A204.1 (cell line): ENCODE measurements at regions not wholly inside any gene's neighbourhood (a gene's known extent, or its start where the extent isn't known, plus 50 kb on each side); places are given as distances from the start of the nearest gene placed in this dataset.
"Not testable (repeated sequence)": the region's sequence is repeated elsewhere in the genome, so short reads cannot be mapped to it uniquely, and the experiment has no call there.

Source experiments
- FAIRE-seq: peaks from 2 replicates; lab custom pipeline; 2012; peaks lifted over from hg19 to GRCh38; lab: Jason Lieb, UNC

DNA sequence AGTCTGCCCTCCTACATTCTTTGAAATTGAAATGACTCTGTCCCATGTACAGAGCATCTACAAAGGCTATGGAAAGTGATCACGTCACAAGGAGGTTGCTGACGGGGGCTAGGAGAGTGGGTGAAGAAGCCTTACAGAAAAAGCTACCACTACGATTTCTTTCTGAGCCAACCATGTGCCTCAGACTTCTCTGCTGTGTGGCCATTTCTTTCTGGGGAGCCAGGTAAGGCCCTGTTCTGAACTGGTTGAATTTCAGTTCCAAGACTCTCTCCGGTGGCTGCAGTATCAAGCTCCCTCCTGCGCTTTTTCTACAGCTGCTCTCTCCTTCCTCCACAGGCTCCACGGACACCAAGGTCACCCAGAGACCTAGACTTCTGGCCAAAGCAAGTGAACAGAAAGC, 112.5 kb upstream of the PRSS1 start:
- FAIRE-seq: no peak

DNA sequence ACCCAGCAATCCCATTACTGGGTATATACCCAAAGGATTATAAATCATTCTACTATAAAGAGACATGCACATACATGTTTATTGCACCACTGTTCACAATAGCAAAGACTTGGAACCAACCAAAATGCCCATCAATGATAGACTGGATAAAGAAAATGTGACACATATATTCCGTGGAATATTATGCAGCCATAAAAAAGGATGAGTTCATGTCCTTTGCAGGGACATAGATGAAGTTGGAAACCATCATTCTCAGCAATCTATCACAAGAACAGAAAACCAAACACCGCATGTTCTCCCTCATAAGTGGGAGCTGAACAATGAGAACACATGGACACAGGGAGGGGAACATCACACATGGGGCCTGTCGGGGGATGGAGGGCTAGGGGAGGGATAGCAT, 113.2 kb upstream of the PRSS1 start:
- FAIRE-seq: not testable (repeated sequence)

DNA sequence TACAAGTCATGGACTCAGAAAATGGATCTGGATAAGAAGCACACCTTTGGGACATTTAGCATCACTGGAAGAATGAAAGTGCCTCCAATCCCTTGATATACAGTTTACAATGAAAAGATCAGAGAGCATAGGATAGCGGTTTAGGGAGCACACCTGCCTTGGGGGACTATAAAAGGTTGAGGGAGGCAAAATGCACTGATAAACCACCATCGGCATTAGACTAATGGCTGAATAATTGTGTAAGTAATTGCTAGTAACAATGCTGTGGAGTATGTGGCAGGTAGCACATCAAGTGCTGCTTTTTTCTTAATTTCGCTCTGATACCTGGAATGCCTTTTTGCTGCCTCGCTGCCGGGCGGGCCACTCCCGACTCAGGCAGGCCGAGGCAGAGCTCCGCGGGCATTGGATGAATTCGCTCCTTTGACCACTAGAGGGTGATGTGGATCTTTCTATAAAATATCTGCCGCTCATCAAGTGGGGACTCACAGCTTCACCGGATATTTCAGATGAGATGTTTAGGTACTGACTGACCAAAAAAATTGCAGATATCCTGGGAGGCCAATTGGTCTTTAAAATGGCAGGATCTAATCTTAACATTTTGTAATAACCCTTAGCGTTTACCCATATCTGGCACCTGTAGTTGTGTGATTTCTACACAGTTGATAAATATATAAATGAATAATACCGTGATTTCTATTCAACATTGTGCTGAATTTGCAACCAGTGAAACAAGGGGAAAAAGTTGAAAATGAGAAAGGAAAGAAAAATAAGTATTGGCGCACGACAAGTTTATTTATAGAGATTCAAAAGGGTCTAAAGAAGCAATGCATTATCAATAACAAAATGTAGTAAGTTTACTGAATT, 116.8 kb upstream of the PRSS1 start:
- FAIRE-seq: peak; percentile 67

DNA sequence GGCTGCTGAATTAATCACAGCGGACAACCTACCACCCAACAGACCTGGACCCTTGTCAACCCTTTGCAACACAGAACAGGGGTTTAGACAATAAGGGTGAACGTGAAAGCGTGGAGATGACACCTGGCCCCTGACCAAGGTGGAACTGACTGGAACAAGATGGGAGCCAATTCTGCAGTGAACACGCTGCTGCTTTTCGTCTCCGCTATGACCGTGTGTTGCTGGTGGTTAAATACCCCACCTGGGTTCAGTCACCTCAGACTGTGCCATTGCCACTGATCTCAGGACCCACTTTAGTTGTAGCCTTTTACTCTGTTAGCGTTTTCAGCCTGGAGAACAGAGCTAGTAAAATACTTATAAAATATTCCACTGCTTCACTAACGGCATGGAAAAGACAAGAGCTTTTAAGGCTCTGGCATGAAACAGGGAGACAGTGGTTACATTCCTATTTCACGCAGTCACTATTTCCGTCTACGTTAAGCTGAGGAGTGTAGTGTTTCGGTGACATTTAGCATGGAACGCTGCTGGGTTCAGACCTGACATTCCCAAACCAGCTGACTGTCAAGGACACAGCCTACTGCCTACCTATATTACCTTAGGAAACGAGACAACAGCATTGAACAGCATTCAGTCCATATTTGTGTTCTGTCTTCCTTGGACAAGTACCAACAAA, 119.5 kb upstream of the PRSS1 start:
- FAIRE-seq: no peak

DNA sequence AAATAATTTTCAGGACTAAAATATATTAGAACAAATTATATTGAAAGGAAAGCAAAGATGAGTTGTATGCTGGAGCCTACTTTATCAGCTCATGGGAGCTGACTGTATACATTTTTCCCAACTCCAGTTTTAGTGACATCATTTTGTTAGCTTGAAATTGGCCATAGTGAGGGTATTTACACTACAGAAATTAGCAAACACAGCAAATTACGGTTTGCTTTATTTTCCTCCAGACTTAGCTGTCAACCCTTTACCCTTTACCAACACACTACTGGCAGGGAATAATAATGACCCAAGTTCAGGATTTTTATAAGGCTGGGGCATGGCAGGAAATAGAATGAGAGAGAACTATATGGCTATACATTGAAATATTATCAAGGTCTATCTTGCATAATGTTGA, 120.3 kb upstream of the PRSS1 start:
- FAIRE-seq: no peak

DNA sequence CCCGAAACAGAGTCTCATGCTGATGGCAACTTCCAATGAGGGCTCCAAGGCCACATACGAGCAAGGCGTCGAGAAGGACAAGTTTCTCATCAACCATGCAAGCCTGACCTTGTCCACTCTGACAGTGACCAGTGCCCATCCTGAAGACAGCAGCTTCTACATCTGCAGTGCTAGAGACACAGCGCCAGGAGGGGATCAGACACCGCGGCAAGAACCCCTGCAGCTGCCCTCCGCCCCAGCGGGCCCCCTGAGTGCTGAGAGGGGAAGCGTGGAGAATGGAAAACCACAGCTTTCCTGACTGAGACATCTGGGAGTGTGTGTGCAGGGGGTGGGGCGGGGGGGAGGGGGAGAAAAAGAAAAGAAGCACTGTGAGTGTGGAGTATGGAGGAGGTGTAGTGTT, 122.0 kb upstream of the PRSS1 start:
- not testable (repeated sequence) for FAIRE-seq

DNA sequence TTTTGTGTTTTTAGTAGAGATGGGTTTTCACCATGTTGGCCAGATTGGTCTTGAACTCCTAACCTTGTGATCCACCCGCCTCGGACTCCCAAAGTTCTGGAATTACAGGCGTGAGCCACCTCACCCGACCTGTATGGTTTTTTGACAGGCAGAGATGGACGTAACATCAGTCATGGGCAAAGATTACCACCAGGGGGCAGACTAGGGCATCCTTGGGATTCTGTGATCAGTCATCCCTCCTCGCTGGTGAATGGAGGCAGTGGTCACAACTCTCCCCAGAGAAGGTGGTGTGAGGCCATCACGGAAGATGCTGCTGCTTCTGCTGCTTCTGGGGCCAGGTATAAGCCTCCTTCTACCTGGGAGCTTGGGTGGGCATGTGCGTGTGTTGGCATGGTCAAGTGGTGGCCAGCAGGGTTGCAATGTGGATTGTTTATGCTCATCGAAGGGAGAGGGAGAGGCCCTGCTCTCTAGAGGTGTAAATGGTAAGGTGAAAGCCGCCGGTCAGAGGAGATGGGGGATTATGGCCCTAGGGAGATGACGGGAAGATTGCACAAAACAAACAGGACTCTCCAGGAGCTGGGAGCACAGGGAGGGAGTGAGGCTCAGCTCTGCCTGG, 122.7 kb upstream of the PRSS1 start:
- no peak for FAIRE-seq

DNA sequence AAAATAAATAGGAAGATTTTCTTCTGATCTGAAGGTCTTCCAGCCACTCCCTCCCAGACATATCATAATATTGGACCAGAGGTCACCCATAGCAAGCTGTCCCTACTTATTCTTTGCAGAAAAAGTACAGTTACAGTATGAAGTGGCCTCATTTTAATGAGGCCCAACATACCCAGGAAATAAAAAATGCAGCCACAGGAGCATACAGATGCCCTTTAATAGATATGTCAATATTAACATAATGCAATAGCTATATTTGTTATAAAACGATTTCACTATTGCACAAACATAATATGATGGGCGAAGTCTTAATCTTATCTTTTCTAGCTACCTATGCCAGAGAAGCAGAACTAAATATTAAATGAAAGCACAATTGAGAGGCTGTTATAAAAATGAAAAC, 124.1 kb upstream of the PRSS1 start:
- not testable (repeated sequence) for FAIRE-seq

DNA sequence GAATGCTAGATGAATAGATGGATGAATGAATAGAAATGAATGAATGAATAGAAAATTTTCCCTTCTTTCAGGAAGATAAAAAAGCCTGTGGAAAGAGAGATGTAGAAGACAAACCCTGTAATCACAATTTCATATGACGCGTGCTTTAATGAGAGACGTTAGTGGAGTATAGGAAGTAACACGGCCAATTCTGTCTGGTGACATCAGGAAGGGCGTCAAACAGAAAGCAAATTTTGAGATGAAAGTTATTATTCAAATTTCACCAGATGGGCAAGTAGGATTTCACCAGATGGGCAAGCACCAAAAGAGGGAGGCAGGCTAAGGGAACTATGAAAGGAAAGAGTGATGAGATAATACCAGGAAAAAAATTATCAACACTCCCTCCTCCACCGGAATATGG, 128.9 kb upstream of the PRSS1 start:
- FAIRE-seq: no peak

DNA sequence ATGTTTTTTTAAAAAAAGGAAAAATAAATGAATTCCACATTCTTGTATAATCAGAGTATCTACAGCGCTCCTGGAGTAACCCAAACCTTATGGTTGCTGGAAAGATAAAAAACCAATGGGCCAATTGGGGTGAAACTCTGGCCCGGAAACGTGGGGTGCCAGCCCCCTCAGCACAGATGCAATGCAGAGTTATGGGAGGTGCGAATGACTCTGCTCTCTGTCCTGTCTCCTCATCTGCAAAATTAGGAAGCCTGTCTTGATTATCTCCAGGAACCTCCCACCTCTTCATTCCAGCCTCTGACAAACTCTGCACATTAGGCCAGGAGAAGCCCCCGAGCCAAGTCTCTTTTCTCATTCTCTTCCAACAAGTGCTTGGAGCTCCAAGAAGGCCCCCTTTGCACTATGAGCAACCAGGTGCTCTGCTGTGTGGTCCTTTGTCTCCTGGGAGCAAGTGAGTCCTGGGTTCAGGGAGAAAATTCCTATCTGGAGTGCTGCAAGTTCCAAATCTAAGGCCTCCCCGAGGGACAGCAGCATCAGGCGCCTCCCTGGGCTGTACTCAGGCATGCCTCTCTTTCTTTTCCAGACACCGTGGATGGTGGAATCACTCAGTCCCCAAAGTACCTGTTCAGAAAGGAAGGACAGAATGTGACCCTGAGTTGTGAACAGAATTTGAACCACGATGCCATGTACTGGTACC, 130.5 kb upstream of the PRSS1 start:
- FAIRE-seq: no peak

DNA sequence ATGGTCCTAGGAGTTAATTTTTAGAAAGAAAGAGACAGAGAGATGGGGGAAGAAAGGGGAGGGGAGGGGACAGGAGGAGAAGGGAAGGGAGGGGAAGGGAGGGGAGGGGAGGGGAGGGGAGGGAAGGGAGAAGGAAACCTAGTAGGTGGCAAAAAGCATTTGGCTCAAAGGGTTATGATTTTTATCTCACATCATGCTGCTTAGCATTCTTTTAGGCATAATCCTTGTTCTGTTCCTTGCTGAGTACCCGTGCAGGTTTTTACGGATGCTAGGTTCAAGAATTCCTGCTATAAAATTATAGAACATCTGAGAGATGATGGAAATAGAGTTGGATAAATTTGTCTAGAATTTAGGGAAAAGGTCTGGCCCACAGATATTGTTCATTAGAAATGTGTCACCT, 132.4 kb upstream of the PRSS1 start:
- no peak for FAIRE-seq

DNA sequence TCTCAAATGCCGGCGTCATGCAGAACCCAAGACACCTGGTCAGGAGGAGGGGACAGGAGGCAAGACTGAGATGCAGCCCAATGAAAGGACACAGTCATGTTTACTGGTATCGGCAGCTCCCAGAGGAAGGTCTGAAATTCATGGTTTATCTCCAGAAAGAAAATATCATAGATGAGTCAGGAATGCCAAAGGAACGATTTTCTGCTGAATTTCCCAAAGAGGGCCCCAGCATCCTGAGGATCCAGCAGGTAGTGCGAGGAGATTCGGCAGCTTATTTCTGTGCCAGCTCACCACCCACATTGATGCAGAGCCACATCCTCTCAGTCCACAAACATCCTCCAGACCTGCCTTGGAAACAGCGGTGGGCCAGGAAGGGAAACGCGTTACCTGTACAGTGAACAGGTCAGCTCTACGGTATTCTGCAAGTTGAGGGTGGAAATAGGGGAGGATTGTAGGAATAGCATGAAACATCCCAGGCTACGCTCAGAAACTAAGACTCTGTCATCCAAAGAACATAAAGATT, 133.1 kb upstream of the PRSS1 start:
- no peak for FAIRE-seq

DNA sequence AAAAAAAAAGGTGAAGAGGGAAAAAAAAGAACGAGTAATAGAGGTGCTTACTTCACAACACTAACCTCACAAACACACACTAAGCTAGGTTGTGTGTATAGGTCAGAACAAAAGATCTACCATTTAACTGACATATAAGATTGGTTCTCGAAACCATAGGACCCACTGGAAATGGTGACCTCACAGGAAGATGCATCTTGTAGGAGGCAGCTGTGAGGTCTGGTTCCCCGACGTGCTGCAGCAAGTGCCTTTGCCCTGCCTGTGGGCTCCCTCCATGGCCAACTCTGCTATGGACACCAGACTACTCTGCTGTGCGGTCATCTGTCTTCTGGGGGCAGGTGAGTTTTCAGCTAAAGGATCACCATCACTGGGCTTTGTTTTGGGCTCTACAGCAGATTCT, 133.8 kb upstream of the PRSS1 start:
- no peak for FAIRE-seq

DNA sequence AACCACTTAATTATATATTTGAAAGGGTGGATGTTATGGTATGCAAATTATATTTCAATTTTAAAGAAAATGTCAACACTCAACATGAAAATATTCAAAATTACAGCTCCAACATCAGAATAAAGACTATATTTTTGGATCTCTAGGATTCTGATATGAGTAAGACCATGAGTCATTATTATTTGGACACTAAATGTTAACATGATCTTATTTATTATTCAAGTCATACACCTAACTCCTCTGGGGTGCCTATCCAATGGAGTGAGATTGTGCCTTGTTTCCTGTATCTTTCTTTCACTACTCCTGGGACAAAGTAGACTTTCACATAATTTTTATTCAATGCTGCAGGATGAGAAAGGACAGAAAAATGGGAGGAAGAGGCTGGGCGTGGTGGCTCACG, 135.2 kb upstream of the PRSS1 start:
- FAIRE-seq: no peak

DNA sequence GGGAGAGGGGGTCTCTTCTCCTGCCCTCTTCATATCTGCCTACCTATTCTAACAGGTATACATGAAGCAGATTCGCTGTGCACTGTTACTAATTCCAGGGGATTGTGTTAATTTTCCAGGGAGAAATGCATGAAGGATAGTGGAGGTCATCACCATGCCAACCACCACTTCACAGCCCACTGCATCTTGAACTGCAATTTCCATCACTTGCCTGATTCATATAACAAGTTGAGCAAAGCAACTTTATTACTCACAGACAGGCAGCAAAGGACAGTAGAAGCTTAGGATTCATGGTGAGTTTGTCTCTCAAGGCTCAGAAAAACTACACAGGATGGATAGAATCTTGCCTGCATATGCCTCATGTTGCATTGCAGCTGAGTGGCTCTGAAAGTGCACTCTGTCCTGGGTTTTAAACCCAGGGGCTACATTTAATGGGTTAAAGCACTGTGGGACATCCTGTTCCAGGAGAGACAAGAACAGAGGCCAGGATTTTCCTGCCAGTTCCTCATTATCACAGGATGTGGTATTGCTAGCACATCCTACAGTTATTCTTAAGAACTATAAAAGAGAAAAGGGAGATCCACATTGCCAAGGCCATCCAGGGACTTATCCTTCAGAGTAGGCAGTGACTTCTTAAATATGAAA, 136.9 kb upstream of the PRSS1 start:
- no peak for FAIRE-seq

DNA sequence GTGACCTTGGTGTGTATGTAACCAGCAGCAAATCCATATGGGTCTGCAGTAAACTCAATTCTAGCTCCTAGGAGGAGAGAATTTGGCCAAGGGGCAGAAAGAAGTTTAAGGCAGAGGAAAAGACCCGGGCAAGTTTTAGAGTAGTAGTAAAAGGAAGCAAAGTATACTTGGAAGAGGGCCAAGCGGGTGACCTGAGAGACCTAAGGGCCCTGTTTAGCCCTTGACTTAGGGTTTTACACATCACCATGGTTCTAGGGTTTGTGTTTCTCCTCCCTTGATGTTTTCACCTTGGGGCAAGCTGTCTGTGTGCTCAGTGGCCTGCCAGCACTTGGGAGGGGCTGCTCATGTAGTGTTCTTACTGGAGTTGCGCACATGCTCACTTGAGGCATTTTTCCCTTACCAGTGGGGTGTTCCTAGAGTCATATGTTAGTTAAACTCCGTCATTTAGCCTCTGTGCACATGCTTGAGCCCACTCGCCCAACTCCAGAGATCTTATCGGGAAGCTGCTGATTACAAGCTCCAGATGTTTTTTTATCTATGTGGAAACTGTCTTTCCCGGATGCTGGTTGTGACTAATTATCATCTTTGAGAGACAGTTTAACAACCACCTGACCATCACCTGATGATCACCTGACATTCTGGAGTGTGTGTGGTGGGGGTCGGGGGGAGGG, 137.6 kb upstream of the PRSS1 start:
- no peak for FAIRE-seq

DNA sequence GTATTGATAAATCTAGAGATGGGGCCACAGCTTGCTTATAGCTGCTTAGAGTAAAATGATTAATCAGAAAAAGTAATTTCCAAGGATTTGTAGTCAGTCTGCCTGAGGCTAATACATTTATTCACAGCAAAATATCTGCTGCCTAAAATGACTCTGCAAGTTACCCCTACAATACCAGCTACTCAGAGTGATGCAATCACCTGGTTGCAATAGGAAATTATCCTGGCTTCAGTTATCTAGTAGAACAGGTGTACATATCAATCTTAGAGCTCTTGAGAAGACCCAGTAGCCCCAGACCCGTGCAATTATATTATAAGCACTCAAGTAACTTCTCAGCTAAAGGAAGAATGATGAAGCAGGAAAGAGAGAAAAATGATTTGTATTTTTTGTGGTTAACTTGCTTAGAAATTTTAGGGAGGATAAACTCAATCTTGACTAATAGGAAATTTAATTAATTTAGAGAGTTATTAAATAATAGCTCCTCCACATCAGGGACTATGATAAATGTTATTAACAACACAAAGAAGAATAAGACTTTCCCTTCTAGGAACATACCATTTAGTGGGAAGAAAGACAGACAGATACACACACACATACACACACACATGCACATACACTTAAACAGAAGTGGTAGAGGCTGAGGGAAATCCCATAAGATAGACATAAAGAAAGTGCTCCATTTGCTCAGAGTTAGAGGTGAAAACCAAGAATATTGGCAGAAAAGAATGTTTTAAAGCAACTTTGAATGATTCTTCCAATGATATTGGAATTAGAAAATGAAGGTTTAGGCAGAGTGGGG, 140.4 kb upstream of the PRSS1 start:
- FAIRE-seq: no peak

DNA sequence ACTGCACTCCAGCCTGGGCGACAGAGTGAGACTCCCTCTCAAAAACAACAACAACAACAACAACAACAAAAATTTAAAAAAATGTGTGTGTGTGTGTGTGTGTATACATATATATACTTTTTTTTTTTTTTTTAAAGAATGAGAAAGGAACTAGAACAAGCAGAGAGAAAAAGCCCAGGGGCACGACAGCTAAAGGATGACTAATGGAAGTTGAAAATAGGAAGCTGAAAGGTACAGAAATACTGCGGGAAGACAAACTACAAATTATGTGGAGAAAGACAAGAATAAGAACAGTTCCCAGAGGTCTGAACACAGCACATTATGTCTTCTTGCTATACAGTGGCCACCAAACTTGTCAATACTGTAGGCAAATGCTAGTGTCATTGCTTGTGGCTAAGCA, 141.9 kb upstream of the PRSS1 start:
- no peak for FAIRE-seq

DNA sequence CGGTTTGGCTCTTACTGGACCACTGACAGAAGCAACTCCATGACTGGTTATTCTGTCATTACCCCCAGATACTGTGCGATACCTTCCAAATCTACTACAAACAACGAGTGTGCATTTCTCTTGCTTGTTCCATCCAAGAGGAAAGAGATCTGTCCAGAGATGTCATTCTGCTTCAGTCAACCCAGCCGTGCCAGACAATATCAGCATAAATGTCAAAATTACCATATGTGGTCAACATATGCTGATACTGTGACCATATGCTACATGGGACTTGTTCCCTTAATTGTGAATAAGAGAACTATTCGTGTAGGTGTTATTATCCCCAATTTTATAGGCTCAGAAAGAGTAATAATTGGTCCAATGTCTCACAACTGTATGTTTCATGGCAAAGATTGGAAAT, 143.2 kb upstream of the PRSS1 start:
- no peak for FAIRE-seq

DNA sequence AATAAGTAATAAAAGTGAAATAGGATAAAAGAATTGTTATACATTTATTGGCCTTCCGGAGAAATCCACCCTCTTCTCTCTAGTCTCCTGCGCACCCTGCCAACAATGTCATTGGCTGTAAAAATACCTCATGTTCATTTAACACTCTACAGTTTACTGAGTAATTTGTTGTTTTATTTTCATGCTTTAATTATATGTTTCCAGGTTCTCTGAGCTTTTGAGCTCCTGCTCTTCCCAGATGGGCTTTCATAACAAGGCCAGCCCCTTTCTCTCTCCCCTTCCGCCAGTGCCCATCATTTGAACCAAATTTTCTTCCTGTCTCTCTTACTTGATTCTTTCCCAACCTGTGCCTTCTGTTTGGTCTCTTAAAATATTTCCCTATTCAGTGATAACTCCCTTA, 144.6 kb upstream of the PRSS1 start:
- FAIRE-seq: no peak
